PC-3 (cell line): ENCODE measurements at regions not wholly inside any gene's neighbourhood (a gene's known extent, or its start where the extent isn't known, plus 50 kb on each side); places are given as distances from the start of the nearest gene placed in this dataset.

ENCODE experiments used
- CTCF ChIP-seq: fragments of 300-600 bp; sonication (generic); conservative IDR thresholded peaks from 2 replicates; pipeline ENCODE4 v1.5.1; 2017; ENCODE audit warnings: antibody characterized with exemption, low read depth, mild to moderate bottlenecking, low read length
- EZH2 ChIP-seq: fragments of 300-600 bp; sonication (generic); IDR thresholded peaks from one replicate; pipeline ENCODE4 v1.6.1; 2017; ENCODE audit warnings: antibody characterized with exemption, mild to moderate bottlenecking, low read length; ENCODE audit not compliant: unreplicated experiment
- EZH2phosphoT487 ChIP-seq: fragments of 300-600 bp; sonication (generic); IDR thresholded peaks from 2 replicates; pipeline ENCODE4 v1.6.1; 2018; ENCODE audit warnings: mild to moderate bottlenecking, antibody characterized with exemption, low read length, borderline replicate concordance

- TF ChIP-seq CTCF (no peak), EZH2phosphoT487 (no peak), EZH2 (no peak)
These were observed 232.1 kb upstream of the LYZL1 start for GRCh38 chr10:29056729-29057128.
